CD4-positive, alpha-beta memory T cell (primary cell): ENCODE measurements at regions not wholly inside any gene's neighbourhood (a gene's known extent, or its start where the extent isn't known, plus 50 kb on each side); places are given as distances from the start of the nearest gene placed in this dataset.

Experiments
- CTCF ChIA-PET: fragments of 350-600 bp; sonication (Branson Sonifier 250); formaldehyde crosslinking; loops from one replicate; lab custom pipeline; 2021; ENCODE audit warnings: inconsistent platforms; ENCODE audit not compliant: partially characterized antibody; lab: Charles Lee
- POLR2A ChIA-PET: fragments of 350-600 bp; sonication (Branson Sonifier 250); formaldehyde crosslinking; loops from one replicate; lab custom pipeline; 2021; ENCODE audit not compliant: partially characterized antibody; lab: Charles Lee
- DNase-seq, 5 donors: peaks; one replicate each; pipeline versions ENCODE4 v3.0.0 to v3.0.0-alpha.2; 2020 to 2022; ENCODE audit warnings: mixed read lengths in 1 of 5
- H3K27ac ChIP-seq: one replicate; pipeline ENCODE4 v1.7.0; 2013; ENCODE audit warnings: low read depth, low read length
- H3K27me3 ChIP-seq: 2 replicates; pipeline ENCODE4 v1.7.0; 2013; ENCODE audit warnings: mild to moderate bottlenecking, low read length, moderate library complexity; ENCODE audit not compliant: insufficient read depth
- H3K36me3 ChIP-seq: 2 replicates; pipeline ENCODE4 v1.7.0; 2013; ENCODE audit warnings: mild to moderate bottlenecking, low read length, moderate library complexity; ENCODE audit not compliant: insufficient read depth
- H3K4me1 ChIP-seq: 2 replicates; pipeline ENCODE4 v1.7.0; 2013; ENCODE audit warnings: mild to moderate bottlenecking, low read length, moderate library complexity; ENCODE audit not compliant: insufficient read depth
- H3K4me3 ChIP-seq, 2 donors: one replicate each; pipeline ENCODE4 v1.7.0; 2013; ENCODE audit warnings: low read length in 2 of 2, mild to moderate bottlenecking in 1 of 2
- H3K9me3 ChIP-seq, 2 donors: one replicate each; pipeline ENCODE4 v1.7.0; 2013; ENCODE audit warnings: low read length in 2 of 2, control low read depth in 1 of 2; ENCODE audit not compliant: control insufficient read depth in 1 of 2
- H3K27ac Mint-ChIP-seq, 7 donors: one replicate each; pipeline ENCODE4 v1.8.0; 2020 to 2021; ENCODE audit warnings: mixed read lengths in 7 of 7, mild to moderate bottlenecking in 6 of 7, inconsistent platforms in 3 of 7, moderate library complexity in 3 of 7
- H3K27me3 Mint-ChIP-seq, 2 donors: one replicate each; pipeline ENCODE4 v1.8.0; 2020 to 2021; ENCODE audit warnings: mixed read lengths in 2 of 2
- H3K36me3 Mint-ChIP-seq, 2 donors: one replicate each; pipeline ENCODE4 v1.8.0; 2020 to 2021; ENCODE audit warnings: mixed read lengths in 2 of 2, inconsistent platforms in 1 of 2, mild to moderate bottlenecking in 1 of 2
- H3K4me1 Mint-ChIP-seq, 4 donors: one replicate each; pipeline ENCODE4 v1.8.0; 2020 to 2021; ENCODE audit warnings: mixed read lengths in 4 of 4, mild to moderate bottlenecking in 1 of 4
- H3K4me3 Mint-ChIP-seq, 8 donors: one replicate each; pipeline ENCODE4 v1.8.0; 2020 to 2021; ENCODE audit warnings: mixed read lengths in 8 of 8, mild to moderate bottlenecking in 7 of 8, moderate library complexity in 6 of 8, inconsistent platforms in 3 of 8
- H3K9me3 Mint-ChIP-seq, 8 donors: one replicate each; pipeline ENCODE4 v1.8.0; 2020 to 2021; ENCODE audit warnings: mixed read lengths in 8 of 8, mild to moderate bottlenecking in 5 of 8, inconsistent platforms in 3 of 8, moderate library complexity in 1 of 8
- intact Hi-C: fragments of 100-400 bp; cut with micrococcal nuclease; formaldehyde crosslinking; loops from one replicate; pipeline ENCODE4 v1.15.1; 2023

- CTCF ChIA-PET: no interaction called here
- H3K27ac ChIP-seq: no peak overlapping the region
- no peaks in the 10 kb centered on the region for H3K36me3 ChIP-seq
- intact Hi-C loops: no loop called here
- POLR2A ChIA-PET: no interaction called here
- H3K4me3 ChIP-seq: no peak overlapping the region
- Mint-ChIP-seq H3K36me3 (no peaks in the 10 kb centered on the region), H3K9me3 (peaks cover 0 to 9% (median 4%) of the 10 kb centered on the region in 8 donors), H3K27me3 (no peaks in the 10 kb centered on the region), H3K27ac (no peak overlapping the region), H3K4me1 (no peaks in the 10 kb centered on the region), H3K4me3 (no peak overlapping the region)
- H3K4me1 ChIP-seq: no peaks in the 10 kb centered on the region
- DNase-seq: no peak
- no peaks in the 10 kb centered on the region for H3K9me3 ChIP-seq
- H3K27me3 ChIP-seq: no peaks in the 10 kb centered on the region
Measured at GRCh38 chr6:23414922-23415321, 711.1 kb upstream of the NRSN1 start.

GRCh38 chr6:23415819-23416427 lies 710.1 kb upstream of the NRSN1 start:
- intact Hi-C loops: no loop called here
- Histone ChIP-seq H3K4me3 (no peak overlapping the region), H3K9me3 (no peaks in the 10 kb centered on the region), H3K27ac (no peak overlapping the region), H3K36me3 (no peaks in the 10 kb centered on the region), H3K4me1 (no peaks in the 10 kb centered on the region), H3K27me3 (no peaks in the 10 kb centered on the region)
- Mint-ChIP-seq H3K27ac (no peak overlapping the region), H3K4me1 (no peaks in the 10 kb centered on the region), H3K36me3 (no peaks in the 10 kb centered on the region), H3K9me3 (peaks cover under 1 to 5% (median 3%) of the 10 kb centered on the region in 8 donors), H3K4me3 (no peak overlapping the region), H3K27me3 (no peaks in the 10 kb centered on the region)
- POLR2A ChIA-PET: no interaction called here
- DNase-seq: no peak
- CTCF ChIA-PET: no interaction called here

- Mint-ChIP-seq H3K4me3 (no peak overlapping the region), H3K27me3 (no peaks in the 10 kb centered on the region), H3K4me1 (no peaks in the 10 kb centered on the region), H3K9me3 (peaks cover 0 to 5% (median 2%) of the 10 kb centered on the region in 8 donors), H3K36me3 (no peaks in the 10 kb centered on the region), H3K27ac (no peak overlapping the region)
- Histone ChIP-seq H3K27ac (no peak overlapping the region), H3K4me3 (no peak overlapping the region), H3K36me3 (no peaks in the 10 kb centered on the region), H3K27me3 (no peaks in the 10 kb centered on the region), H3K4me1 (no peaks in the 10 kb centered on the region), H3K9me3 (no peaks in the 10 kb centered on the region)
- CTCF ChIA-PET: no interaction called here
- POLR2A ChIA-PET: no interaction called here
- DNase-seq: no peak
- intact Hi-C loops: no loop called here
Measured at GRCh38 chr6:23417133-23417532, 708.9 kb upstream of the NRSN1 start.

- no peaks in the 10 kb centered on the region for H3K9me3 ChIP-seq
- CTCF ChIA-PET: no interaction called here
- H3K36me3 Mint-ChIP-seq: no peaks in the 10 kb centered on the region
Measured at GRCh38 chr6:23418095-23418494, 707.9 kb upstream of the NRSN1 start.

GRCh38 chr6:23419046-23419445 lies 707.0 kb upstream of the NRSN1 start:
- DNase-seq: no peak
- H3K27me3 ChIP-seq: no peaks in the 10 kb centered on the region
- no peaks in the 10 kb centered on the region for H3K4me1 Mint-ChIP-seq
- H3K4me3 ChIP-seq: no peak overlapping the region
- no peaks in the 10 kb centered on the region for H3K36me3 Mint-ChIP-seq
- intact Hi-C loops: no loop called here
- no peaks in the 10 kb centered on the region for H3K4me1 ChIP-seq
- H3K36me3 ChIP-seq: no peaks in the 10 kb centered on the region
- H3K27me3 Mint-ChIP-seq: no peaks in the 10 kb centered on the region
- CTCF ChIA-PET: no interaction called here
- no peaks in the 10 kb centered on the region for H3K9me3 ChIP-seq
- no peak overlapping the region for H3K27ac Mint-ChIP-seq
- H3K9me3 Mint-ChIP-seq: peaks cover 0 to 13% (median 3%) of the 10 kb centered on the region in 8 donors
- POLR2A ChIA-PET: no interaction called here
- no peak overlapping the region for H3K4me3 Mint-ChIP-seq
- no peak overlapping the region for H3K27ac ChIP-seq

More at GRCh38 chr6:23418095-23418494, 707.9 kb upstream of the NRSN1 start:
- POLR2A ChIA-PET: no interaction called here
- no peaks in the 10 kb centered on the region for H3K4me1 ChIP-seq
- Mint-ChIP-seq H3K27ac (no peak overlapping the region), H3K4me1 (no peaks in the 10 kb centered on the region), H3K4me3 (no peak overlapping the region), H3K9me3 (peaks cover 0 to 7% (median 2%) of the 10 kb centered on the region in 8 donors), H3K27me3 (no peaks in the 10 kb centered on the region)
- no peak for DNase-seq
- no peaks in the 10 kb centered on the region for H3K27me3 ChIP-seq
- intact Hi-C loops: no loop called here
- H3K4me3 ChIP-seq: no peak overlapping the region
- H3K36me3 ChIP-seq: no peaks in the 10 kb centered on the region
- no peak overlapping the region for H3K27ac ChIP-seq

GRCh38 chr6:23420659-23421350 lies 705.2 kb upstream of the NRSN1 start:
- no peaks in the 10 kb centered on the region for H3K27me3 ChIP-seq
- no peak for DNase-seq
- ChIA-PET POLR2A (no interaction called here), CTCF (no interaction called here)
- Mint-ChIP-seq H3K9me3 (peaks cover 0 to 13% (median 3%) of the 10 kb centered on the region in 8 donors), H3K27me3 (no peaks in the 10 kb centered on the region), H3K4me3 (no peak overlapping the region), H3K4me1 (no peaks in the 10 kb centered on the region), H3K27ac (no peak overlapping the region), H3K36me3 (no peaks in the 10 kb centered on the region)
- H3K36me3 ChIP-seq: no peaks in the 10 kb centered on the region
- H3K27ac ChIP-seq: no peak overlapping the region
- no peaks in the 10 kb centered on the region for H3K4me1 ChIP-seq
- intact Hi-C loops: no loop called here
- H3K4me3 ChIP-seq: no peak overlapping the region
- H3K9me3 ChIP-seq: no peaks in the 10 kb centered on the region

- Mint-ChIP-seq H3K9me3 (peaks cover 3 to 26% (median 14%) of the 10 kb centered on the region in 8 donors), H3K27me3 (no peaks in the 10 kb centered on the region), H3K4me1 (no peaks in the 10 kb centered on the region), H3K27ac (no peak overlapping the region), H3K4me3 (no peak overlapping the region), H3K36me3 (no peaks in the 10 kb centered on the region)
- H3K27ac ChIP-seq: no peak overlapping the region
- no peaks in the 10 kb centered on the region for H3K4me1 ChIP-seq
- DNase-seq: no peak
- intact Hi-C loops: no loop called here
- H3K4me3 ChIP-seq: no peak overlapping the region
- H3K9me3 ChIP-seq: no peaks in the 10 kb centered on the region
- H3K27me3 ChIP-seq: no peaks in the 10 kb centered on the region
- ChIA-PET POLR2A (no interaction called here), CTCF (no interaction called here)
- no peaks in the 10 kb centered on the region for H3K36me3 ChIP-seq
Measured at GRCh38 chr6:23424584-23424983, 701.4 kb upstream of the NRSN1 start.
